GM12873 (cell line): ENCODE measurements at regions not wholly inside any gene's neighbourhood (a gene's known extent, or its start where the extent isn't known, plus 50 kb on each side); places are given as distances from the start of the nearest gene placed in this dataset.

Experiments used
- TF ChIP-seq, protein P1 (sequence below): IDR thresholded peaks from 2 replicates; pipeline ENCODE4 v1.5.1; 2012; ENCODE audit warnings: low read depth, mild to moderate bottlenecking, moderate library complexity, low read length, control low read depth; ENCODE audit not compliant: insufficient read depth; ENCODE audit errors: missing control alignments

GRCh38 chr7:69020536-69020935 lies 577.7 kb upstream of the AUTS2 start:
- TF ChIP-seq, protein P1, sequence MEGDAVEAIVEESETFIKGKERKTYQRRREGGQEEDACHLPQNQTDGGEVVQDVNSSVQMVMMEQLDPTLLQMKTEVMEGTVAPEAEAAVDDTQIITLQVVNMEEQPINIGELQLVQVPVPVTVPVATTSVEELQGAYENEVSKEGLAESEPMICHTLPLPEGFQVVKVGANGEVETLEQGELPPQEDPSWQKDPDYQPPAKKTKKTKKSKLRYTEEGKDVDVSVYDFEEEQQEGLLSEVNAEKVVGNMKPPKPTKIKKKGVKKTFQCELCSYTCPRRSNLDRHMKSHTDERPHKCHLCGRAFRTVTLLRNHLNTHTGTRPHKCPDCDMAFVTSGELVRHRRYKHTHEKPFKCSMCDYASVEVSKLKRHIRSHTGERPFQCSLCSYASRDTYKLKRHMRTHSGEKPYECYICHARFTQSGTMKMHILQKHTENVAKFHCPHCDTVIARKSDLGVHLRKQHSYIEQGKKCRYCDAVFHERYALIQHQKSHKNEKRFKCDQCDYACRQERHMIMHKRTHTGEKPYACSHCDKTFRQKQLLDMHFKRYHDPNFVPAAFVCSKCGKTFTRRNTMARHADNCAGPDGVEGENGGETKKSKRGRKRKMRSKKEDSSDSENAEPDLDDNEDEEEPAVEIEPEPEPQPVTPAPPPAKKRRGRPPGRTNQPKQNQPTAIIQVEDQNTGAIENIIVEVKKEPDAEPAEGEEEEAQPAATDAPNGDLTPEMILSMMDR = no peak

DNA sequence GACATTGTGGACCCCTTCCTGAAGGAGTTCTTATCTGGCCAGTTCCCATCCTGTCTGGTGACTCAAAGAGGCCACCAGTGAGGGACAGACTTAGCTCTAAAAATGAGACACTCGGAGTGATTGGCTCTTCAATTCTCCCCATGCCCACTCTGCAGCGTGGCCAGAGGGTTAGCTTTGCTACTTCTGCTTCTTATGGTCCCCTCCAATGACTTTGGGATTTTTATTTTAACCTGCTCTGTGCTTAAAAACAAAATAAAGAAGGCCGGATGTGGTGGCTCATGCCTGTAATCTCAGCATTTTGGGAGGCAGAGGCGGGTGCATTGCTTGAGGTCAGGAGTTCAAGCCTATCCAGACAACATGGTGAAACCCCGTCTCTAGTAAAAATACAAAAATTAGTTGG lies 573.0 kb upstream of the AUTS2 start:
- TF ChIP-seq, protein P1 = no peak

DNA sequence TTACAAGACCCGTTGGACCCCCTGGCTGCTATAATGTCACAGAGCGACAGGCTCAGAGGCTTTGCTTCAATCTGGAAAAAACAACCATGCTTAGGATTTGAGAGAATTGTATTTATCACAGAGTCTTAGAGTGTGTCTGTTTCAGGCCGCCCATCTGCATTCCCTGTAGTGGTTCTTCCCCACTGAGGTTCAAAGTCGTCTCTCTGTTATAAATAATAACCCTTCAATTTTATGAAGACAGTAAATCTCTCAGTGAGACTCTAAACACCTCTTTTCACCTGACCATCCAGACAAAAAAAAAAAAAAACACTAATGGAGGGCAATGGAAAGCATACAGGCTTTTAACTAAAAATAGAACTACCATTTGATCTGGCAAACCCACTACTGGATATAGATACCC lies 565.4 kb upstream of the AUTS2 start:
- TF ChIP-seq, protein P1 = no peak

GRCh38 chr7:69035826-69036225 lies 562.4 kb upstream of the AUTS2 start:
- TF ChIP-seq, protein P1 = no peak

- TF ChIP-seq, protein P1 = no peak
Measured at GRCh38 chr7:69036301-69036700, 562.0 kb upstream of the AUTS2 start.

- TF ChIP-seq, protein P1 = no peak
Measured at GRCh38 chr7:69038915-69039314, 559.4 kb upstream of the AUTS2 start.

- TF ChIP-seq, protein P1 = no peak
Measured at GRCh38 chr7:69042138-69042537, 556.1 kb upstream of the AUTS2 start.
